Smooth muscle cell (in vitro differentiated cells): ENCODE measurements at regions not wholly inside any gene's neighbourhood (a gene's known extent, or its start where the extent isn't known, plus 50 kb on each side); places are given as distances from the start of the nearest gene placed in this dataset.
"Not testable (repeated sequence)": the region's sequence is repeated elsewhere in the genome, so short reads cannot be mapped to it uniquely, and the experiment has no call there.

Experiments used
- DNase-seq: peaks from one replicate; lab custom pipeline; 2025; ENCODE audit not compliant: unreplicated experiment; lab: John Stamatoyannopoulos, UW
- H2AFZ ChIP-seq: fragments of 200-600 bp; sonication (generic); 2 replicates; pipeline ENCODE4 v1.6.0; 2016; ENCODE audit warnings: antibody characterized with exemption, low read depth, mild to moderate bottlenecking
- H3F3A ChIP-seq: fragments of 200-600 bp; sonication (generic); 2 replicates; pipeline ENCODE4 v1.6.0; 2017; ENCODE audit warnings: antibody characterized with exemption, low read depth
- H3K27ac ChIP-seq: fragments of 200-600 bp; sonication (generic); 2 replicates; pipeline ENCODE4 v1.5.1; 2016; ENCODE audit warnings: low read depth, mild to moderate bottlenecking
- H3K27me3 ChIP-seq: fragments of 200-600 bp; sonication (generic); 2 replicates; pipeline ENCODE4 v1.6.1; 2016; ENCODE audit warnings: low read depth, mild to moderate bottlenecking
- H3K36me3 ChIP-seq: fragments of 200-600 bp; sonication (generic); 2 replicates; pipeline ENCODE4 v1.5.1; 2016; ENCODE audit warnings: low read depth
- H3K4me1 ChIP-seq: fragments of 200-600 bp; sonication (generic); 2 replicates; pipeline ENCODE4 v1.5.1; 2016; ENCODE audit warnings: low read depth
- H3K4me2 ChIP-seq: fragments of 200-600 bp; sonication (generic); 2 replicates; pipeline ENCODE4 v1.6.0; 2016; ENCODE audit warnings: mild to moderate bottlenecking
- H3K4me3 ChIP-seq: fragments of 200-600 bp; sonication (generic); 2 replicates; pipeline ENCODE4 v1.5.1; 2016; ENCODE audit warnings: mild to moderate bottlenecking
- H3K79me2 ChIP-seq: fragments of 200-600 bp; sonication (generic); 2 replicates; pipeline ENCODE4 v1.6.0; 2016; ENCODE audit warnings: low read depth, mild to moderate bottlenecking
- H3K9ac ChIP-seq: fragments of 200-600 bp; sonication (generic); 2 replicates; pipeline ENCODE4 v1.6.0; 2016; ENCODE audit warnings: low read depth
- H3K9me3 ChIP-seq: fragments of 200-600 bp; sonication (generic); replicated peaks from 2 replicates; pipeline ENCODE4 v1.5.1; 2016; ENCODE audit warnings: low read depth
- H4K20me1 ChIP-seq: fragments of 200-600 bp; sonication (generic); 2 replicates; pipeline ENCODE4 v1.6.0; 2016; ENCODE audit warnings: low read depth
- CTCF ChIP-seq: fragments of 200-600 bp; sonication (generic); IDR thresholded peaks from 2 replicates; pipeline ENCODE4 v1.5.1; 2017; ENCODE audit warnings: borderline replicate concordance, mild to moderate bottlenecking, antibody characterized with exemption; ENCODE audit not compliant: insufficient read depth, poor library complexity, severe bottlenecking
- WGBS: methylation state at CpG from one replicate; pipeline ENCODE4 v1.1.7; 2016; ENCODE audit warnings: low lambda C conversion rate; 5-methylcytosine and 5-hydroxymethylcytosine counted together

GRCh38 chr11:45390407-45390806 lies 104.3 kb upstream of the SYT13 start:
- WGBS: 64% methylated on average over 5 of the region's 5 CpGs
- H3K9ac ChIP-seq: no peak overlapping the region
- H3K9me3 ChIP-seq: no peaks in the 10 kb centered on the region
- H2AFZ ChIP-seq: no peak overlapping the region
- H3K36me3 ChIP-seq: no peaks in the 10 kb centered on the region
- no peaks in the 10 kb centered on the region for H3K4me1 ChIP-seq
- TF ChIP-seq CTCF: no peak
- no peaks in the 10 kb centered on the region for H3K27me3 ChIP-seq
- H3F3A ChIP-seq: no peaks in the 10 kb centered on the region
- no peak for DNase-seq
- H3K27ac ChIP-seq: no peak overlapping the region
- no peak overlapping the region for H3K4me3 ChIP-seq
- no peaks in the 10 kb centered on the region for H3K79me2 ChIP-seq
- no peak overlapping the region for H3K4me2 ChIP-seq
- no peaks in the 10 kb centered on the region for H4K20me1 ChIP-seq

DNA sequence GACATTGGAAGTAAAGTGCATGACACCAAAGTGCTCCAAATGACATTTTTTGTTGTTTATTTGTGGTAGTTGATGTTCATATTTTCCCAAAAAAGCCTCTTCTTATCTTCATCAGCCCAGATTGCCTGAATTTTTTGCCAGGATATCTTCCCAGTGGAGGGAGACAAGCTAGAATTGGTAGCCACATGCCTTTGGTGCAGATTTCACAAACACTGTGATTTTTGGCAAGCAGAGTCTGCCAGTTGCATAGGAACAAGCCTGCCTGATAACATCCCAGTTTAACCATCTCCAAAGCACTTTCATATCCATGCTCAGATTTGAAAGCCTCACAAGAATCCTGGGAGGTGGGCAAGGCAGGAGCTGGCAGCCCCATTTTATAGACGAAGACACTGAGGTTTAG lies 102.3 kb upstream of the SYT13 start:
- Histone ChIP-seq H3K4me1 (no peaks in the 10 kb centered on the region), H3K9ac (no peak overlapping the region), H2AFZ (no peak overlapping the region), H3F3A (no peaks in the 10 kb centered on the region), H3K4me3 (no peak overlapping the region), H4K20me1 (no peaks in the 10 kb centered on the region), H3K9me3 (no peaks in the 10 kb centered on the region), H3K27me3 (peaks cover 8% of the 10 kb centered on the region), H3K79me2 (no peaks in the 10 kb centered on the region), H3K4me2 (no peak overlapping the region), H3K36me3 (no peaks in the 10 kb centered on the region), H3K27ac (no peak overlapping the region)
- no peak for DNase-seq
- 90% methylated on average over 1 of the region's 1 CpG for WGBS
- no peak for TF ChIP-seq CTCF

GRCh38 chr11:45387885-45388284 lies 101.7 kb upstream of the SYT13 start:
- not testable (repeated sequence) for H3K36me3 ChIP-seq, H3K9me3 ChIP-seq, H3K4me2 ChIP-seq, H3K27ac ChIP-seq, H2AFZ ChIP-seq, H3K79me2 ChIP-seq, H3F3A ChIP-seq, DNase-seq, H3K4me1 ChIP-seq, H3K4me3 ChIP-seq, H4K20me1 ChIP-seq, H3K27me3 ChIP-seq, H3K9ac ChIP-seq
- WGBS: 80% methylated on average over 2 of the region's 2 CpGs

DNA sequence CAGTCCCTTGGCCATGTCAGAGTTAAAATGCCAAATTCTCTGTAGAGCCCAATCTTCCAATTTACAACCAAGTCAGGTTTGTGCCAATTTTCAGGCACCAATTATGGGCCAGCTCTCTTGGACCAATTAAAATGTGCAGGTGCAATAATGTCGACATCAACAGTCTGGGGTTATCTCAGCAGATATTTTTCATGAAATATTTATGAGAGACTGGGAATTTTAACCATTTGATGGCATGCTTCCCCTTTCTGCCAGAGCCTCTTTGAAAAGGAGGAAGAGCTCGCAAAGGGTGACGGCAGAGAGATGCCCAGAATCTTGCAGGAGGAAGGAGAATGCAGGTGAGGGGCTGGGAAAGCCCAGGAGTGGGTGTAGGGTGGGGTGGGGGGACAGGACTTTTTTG lies 100.8 kb upstream of the SYT13 start:
- H3K36me3 ChIP-seq: no peaks in the 10 kb centered on the region
- H3K4me2 ChIP-seq: no peak overlapping the region
- no peak for DNase-seq
- no peaks in the 10 kb centered on the region for H3K79me2 ChIP-seq
- TF ChIP-seq CTCF: no peak
- H2AFZ ChIP-seq: no peak overlapping the region
- H3K27ac ChIP-seq: no peak overlapping the region
- peaks cover 9% of the 10 kb centered on the region for H3K4me1 ChIP-seq
- peaks cover 8% of the 10 kb centered on the region for H3K27me3 ChIP-seq
- 87% methylated on average over 3 of the region's 3 CpGs for WGBS
- no peaks in the 10 kb centered on the region for H4K20me1 ChIP-seq
- no peaks in the 10 kb centered on the region for H3F3A ChIP-seq
- H3K9ac ChIP-seq: no peak overlapping the region
- no peak overlapping the region for H3K4me3 ChIP-seq
- H3K9me3 ChIP-seq: no peaks in the 10 kb centered on the region
